ENCODE measurements at regions not wholly inside any gene's neighbourhood (a gene's known extent, or its start where the extent isn't known, plus 50 kb on each side); places are given as distances from the start of the nearest gene placed in this dataset.

- Histone ChIP-seq H3K4me3 (ENCODE audit: extremely low read depth, insufficient read depth, low read length, poor library complexity, severe bottlenecking) (no peak overlapping the region), H3K36me3 (ENCODE audit: control insufficient read depth, insufficient read depth, low read length) (no peaks in the 10 kb centered on the region), H3K9me3 (ENCODE audit: control insufficient read depth, low read length) (no peaks in the 10 kb centered on the region), H3K4me1 (ENCODE audit: control insufficient read depth, insufficient read depth, low read length, poor library complexity, severe bottlenecking) (no peaks in the 10 kb centered on the region), H3K27ac (ENCODE audit: low read depth, low read length, severe bottlenecking) (no peak overlapping the region)
- 81 to 87% methylated on average over 3 to 5 of the region's 6 CpGs for WGBS, 2 experiments (ENCODE audit: insufficient coverage in 2 of 2)
Measured at GRCh38 chr19:28983430-28983829, 229.5 kb downstream of the UQCRFS1 start.

DNA sequence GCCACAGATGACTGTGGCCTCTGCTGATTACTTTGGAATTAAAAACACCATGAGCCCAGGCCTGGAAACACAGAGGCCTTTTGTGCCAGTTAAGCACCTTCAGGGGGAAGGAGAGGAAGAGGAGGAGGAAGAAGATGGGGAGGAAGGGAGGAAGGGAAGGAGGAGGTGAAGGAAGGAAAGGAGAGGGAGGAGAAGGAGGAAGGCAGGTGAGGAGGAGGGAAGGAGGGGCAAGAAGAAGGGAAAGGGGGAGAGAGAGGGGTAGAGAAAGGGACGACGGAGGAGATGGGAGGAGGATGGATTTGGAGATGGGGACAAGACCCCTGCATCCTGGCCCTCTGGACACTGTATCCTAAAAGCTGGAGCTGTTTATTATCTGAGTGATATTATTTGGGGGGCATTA, 231.0 kb downstream of the UQCRFS1 start:
- 90 to 94% methylated on average over 2 of the region's 2 CpGs for WGBS, 2 experiments (ENCODE audit: insufficient coverage in 2 of 2)

DNA sequence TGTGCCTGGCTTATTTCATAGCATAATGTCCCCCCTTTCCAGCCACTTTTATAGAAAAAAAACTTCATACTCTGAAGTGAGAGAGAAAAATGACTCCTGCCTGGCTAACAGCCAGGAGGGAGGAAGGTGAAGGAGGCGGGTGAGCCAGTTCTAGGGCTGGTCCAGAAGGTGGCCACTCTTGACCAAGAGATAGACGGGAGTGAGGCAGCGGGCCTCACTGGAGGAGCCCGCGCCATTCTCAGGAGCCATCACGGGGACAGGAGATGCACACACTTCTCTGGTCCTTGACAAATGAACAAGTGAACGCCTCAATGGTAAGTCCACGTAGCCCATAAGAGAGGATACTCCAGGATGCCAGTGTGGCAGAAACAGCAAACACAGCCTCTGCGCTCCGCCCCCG, 231.4 kb downstream of the UQCRFS1 start:
- H3K4me3 ChIP-seq (ENCODE audit: extremely low read depth, insufficient read depth, low read length, poor library complexity, severe bottlenecking) = no peak overlapping the region
- no peaks in the 10 kb centered on the region for H3K4me1 ChIP-seq (ENCODE audit: control insufficient read depth, insufficient read depth, low read length, poor library complexity, severe bottlenecking)
- H3K9me3 ChIP-seq (ENCODE audit: control insufficient read depth, low read length) = no peaks in the 10 kb centered on the region
- no peak overlapping the region for H3K27ac ChIP-seq (ENCODE audit: low read depth, low read length, severe bottlenecking)
- WGBS, 2 experiments (ENCODE audit: insufficient coverage in 2 of 2) = 89 to 92% methylated on average over 11 of the region's 11 CpGs
- no peaks in the 10 kb centered on the region for H3K36me3 ChIP-seq (ENCODE audit: control insufficient read depth, insufficient read depth, low read length)

More for the DNA sequence above, 231.0 kb downstream of the UQCRFS1 start:
- Histone ChIP-seq H3K4me1 (ENCODE audit: control insufficient read depth, insufficient read depth, low read length, poor library complexity, severe bottlenecking) (no peaks in the 10 kb centered on the region), H3K36me3 (ENCODE audit: control insufficient read depth, insufficient read depth, low read length) (no peaks in the 10 kb centered on the region), H3K4me3 (ENCODE audit: extremely low read depth, insufficient read depth, low read length, poor library complexity, severe bottlenecking) (no peak overlapping the region), H3K9me3 (ENCODE audit: control insufficient read depth, low read length) (no peaks in the 10 kb centered on the region), H3K27ac (ENCODE audit: low read depth, low read length, severe bottlenecking) (no peak overlapping the region)

- Histone ChIP-seq H3K4me3 (ENCODE audit: extremely low read depth, insufficient read depth, low read length, poor library complexity, severe bottlenecking) (no peak overlapping the region), H3K4me1 (ENCODE audit: control insufficient read depth, insufficient read depth, low read length, poor library complexity, severe bottlenecking) (no peaks in the 10 kb centered on the region), H3K9me3 (ENCODE audit: control insufficient read depth, low read length) (no peaks in the 10 kb centered on the region), H3K27ac (ENCODE audit: low read depth, low read length, severe bottlenecking) (no peak overlapping the region), H3K36me3 (ENCODE audit: control insufficient read depth, insufficient read depth, low read length) (no peaks in the 10 kb centered on the region)
- WGBS, 2 experiments (ENCODE audit: insufficient coverage in 2 of 2) = 70 to 72% methylated on average over 4 of the region's 7 CpGs
Measured at GRCh38 chr19:28980236-28980868, 232.6 kb downstream of the UQCRFS1 start.

- 90% methylated on average over 3 of the region's 5 CpGs; no CpG with 5 or more reads in 1 of the 2 experiments for WGBS, 2 experiments (ENCODE audit: insufficient coverage in 2 of 2)
Measured at GRCh38 chr19:28977826-28978225, 235.1 kb downstream of the UQCRFS1 start.

DNA sequence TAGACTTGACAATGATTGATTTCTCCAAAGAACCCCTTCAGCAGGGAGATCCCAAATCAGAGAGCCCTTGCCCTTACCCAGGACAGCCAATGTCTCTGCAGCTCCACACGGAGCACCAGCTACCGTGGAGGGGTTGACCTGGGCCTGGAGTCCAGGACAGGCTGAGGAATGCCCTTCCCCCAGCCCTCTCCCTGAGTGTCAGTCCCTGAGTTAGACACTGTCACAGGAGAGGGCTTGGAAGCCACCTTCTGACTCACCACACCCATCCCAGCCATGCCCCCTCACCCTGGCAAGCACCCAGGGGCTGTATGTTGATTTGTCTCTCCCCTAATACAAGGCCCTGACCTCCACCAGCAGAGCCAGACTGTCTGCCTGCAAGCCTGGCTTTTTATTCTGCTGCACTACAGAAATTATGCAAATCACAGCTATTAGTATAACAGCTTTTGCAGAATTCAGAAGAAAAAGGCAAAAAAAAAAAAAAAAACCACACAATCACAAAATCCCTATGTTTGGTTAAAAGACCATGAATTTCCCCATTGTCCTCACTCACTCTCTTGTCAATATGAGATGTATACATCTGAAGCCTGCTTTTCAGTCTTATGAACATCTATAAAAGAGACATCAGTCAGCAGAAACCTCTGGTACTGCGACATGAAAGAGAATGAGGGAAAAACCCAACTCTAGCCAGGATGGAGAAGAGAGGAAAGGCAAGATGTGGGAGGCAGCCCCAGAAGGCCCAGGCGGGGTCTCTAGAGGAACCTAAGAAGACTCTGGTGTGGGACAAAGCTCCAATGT, 240.7 kb downstream of the UQCRFS1 start:
- H3K9me3 ChIP-seq (ENCODE audit: control insufficient read depth, low read length) = no peaks in the 10 kb centered on the region
- no peak overlapping the region for H3K27ac ChIP-seq (ENCODE audit: low read depth, low read length, severe bottlenecking)
- no peaks in the 10 kb centered on the region for H3K4me1 ChIP-seq (ENCODE audit: control insufficient read depth, insufficient read depth, low read length, poor library complexity, severe bottlenecking)
- no peak overlapping the region for H3K4me3 ChIP-seq (ENCODE audit: extremely low read depth, insufficient read depth, low read length, poor library complexity, severe bottlenecking)
- 85 to 92% methylated on average over 2 to 3 of the region's 4 CpGs for WGBS, 2 experiments (ENCODE audit: insufficient coverage in 2 of 2)
- H3K36me3 ChIP-seq (ENCODE audit: control insufficient read depth, insufficient read depth, low read length) = no peaks in the 10 kb centered on the region

More at GRCh38 chr19:28977826-28978225, 235.1 kb downstream of the UQCRFS1 start:
- Histone ChIP-seq H3K27ac (ENCODE audit: low read depth, low read length, severe bottlenecking) (no peak overlapping the region), H3K9me3 (ENCODE audit: control insufficient read depth, low read length) (no peaks in the 10 kb centered on the region), H3K4me1 (ENCODE audit: control insufficient read depth, insufficient read depth, low read length, poor library complexity, severe bottlenecking) (no peaks in the 10 kb centered on the region), H3K36me3 (ENCODE audit: control insufficient read depth, insufficient read depth, low read length) (no peaks in the 10 kb centered on the region), H3K4me3 (ENCODE audit: extremely low read depth, insufficient read depth, low read length, poor library complexity, severe bottlenecking) (no peak overlapping the region)

- no peaks in the 10 kb centered on the region for H3K9me3 ChIP-seq (ENCODE audit: control insufficient read depth, low read length)
- H3K4me3 ChIP-seq (ENCODE audit: extremely low read depth, insufficient read depth, low read length, poor library complexity, severe bottlenecking) = no peak overlapping the region
- no peaks in the 10 kb centered on the region for H3K36me3 ChIP-seq (ENCODE audit: control insufficient read depth, insufficient read depth, low read length)
- H3K4me1 ChIP-seq (ENCODE audit: control insufficient read depth, insufficient read depth, low read length, poor library complexity, severe bottlenecking) = no peaks in the 10 kb centered on the region
- 88 to 100% methylated on average over 1 of the region's 2 CpGs for WGBS, 2 experiments (ENCODE audit: insufficient coverage in 2 of 2)
- no peak overlapping the region for H3K27ac ChIP-seq (ENCODE audit: low read depth, low read length, severe bottlenecking)
Measured at GRCh38 chr19:28971513-28971912, 241.4 kb downstream of the UQCRFS1 start.

DNA sequence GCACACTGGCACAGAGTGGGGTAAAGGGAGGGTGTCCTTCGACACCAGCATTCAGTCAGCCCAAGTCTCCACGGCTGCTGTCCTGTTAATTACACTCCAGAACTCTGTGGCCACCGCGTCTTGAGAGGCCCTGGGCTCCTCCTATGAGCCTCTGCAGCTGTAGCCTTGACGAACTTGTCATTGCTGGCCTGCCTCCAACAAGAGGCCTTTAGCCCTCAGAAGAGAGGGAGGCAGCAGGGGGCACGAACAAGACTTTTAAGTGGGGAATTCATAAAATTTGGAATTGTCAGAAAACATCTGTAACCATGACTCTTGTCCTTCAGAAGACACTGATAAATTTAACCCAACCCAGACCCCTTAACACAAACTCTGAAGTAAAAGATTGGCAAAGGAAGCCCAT, 241.9 kb downstream of the UQCRFS1 start:
- no peaks in the 10 kb centered on the region for H3K4me1 ChIP-seq (ENCODE audit: control insufficient read depth, insufficient read depth, low read length, poor library complexity, severe bottlenecking)
- 76 to 88% methylated on average over 5 of the region's 6 CpGs for WGBS, 2 experiments (ENCODE audit: insufficient coverage in 2 of 2)

DNA sequence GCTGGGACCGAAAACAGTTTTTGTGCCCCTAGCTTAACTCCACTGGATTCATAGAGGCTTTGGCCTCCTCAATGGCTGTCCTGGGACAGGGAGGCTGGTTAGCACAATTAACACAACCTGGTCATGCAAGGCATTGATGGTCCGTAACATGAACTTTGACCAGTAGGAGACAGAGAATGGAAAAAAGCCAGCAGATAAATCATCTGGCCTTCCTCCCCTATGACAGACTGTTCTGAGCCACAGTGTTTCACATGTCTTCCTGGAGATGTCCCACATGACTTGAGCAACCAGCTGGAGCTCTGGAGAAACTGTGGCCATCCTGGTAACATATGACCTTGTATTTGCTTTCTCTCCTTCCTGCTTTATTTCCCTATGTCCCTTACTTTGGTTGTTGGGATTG, 244.2 kb downstream of the UQCRFS1 start:
- 92 to 100% methylated on average over 2 of the region's 2 CpGs for WGBS, 2 experiments (ENCODE audit: insufficient coverage in 2 of 2)
- Histone ChIP-seq H3K36me3 (ENCODE audit: control insufficient read depth, insufficient read depth, low read length) (no peaks in the 10 kb centered on the region), H3K4me1 (ENCODE audit: control insufficient read depth, insufficient read depth, low read length, poor library complexity, severe bottlenecking) (no peaks in the 10 kb centered on the region), H3K27ac (ENCODE audit: low read depth, low read length, severe bottlenecking) (no peak overlapping the region), H3K4me3 (ENCODE audit: extremely low read depth, insufficient read depth, low read length, poor library complexity, severe bottlenecking) (no peak overlapping the region), H3K9me3 (ENCODE audit: control insufficient read depth, low read length) (no peaks in the 10 kb centered on the region)

More for the DNA sequence above, 241.9 kb downstream of the UQCRFS1 start:
- no peak overlapping the region for H3K27ac ChIP-seq (ENCODE audit: low read depth, low read length, severe bottlenecking)
- no peaks in the 10 kb centered on the region for H3K36me3 ChIP-seq (ENCODE audit: control insufficient read depth, insufficient read depth, low read length)
- no peaks in the 10 kb centered on the region for H3K9me3 ChIP-seq (ENCODE audit: control insufficient read depth, low read length)
- no peak overlapping the region for H3K4me3 ChIP-seq (ENCODE audit: extremely low read depth, insufficient read depth, low read length, poor library complexity, severe bottlenecking)

DNA sequence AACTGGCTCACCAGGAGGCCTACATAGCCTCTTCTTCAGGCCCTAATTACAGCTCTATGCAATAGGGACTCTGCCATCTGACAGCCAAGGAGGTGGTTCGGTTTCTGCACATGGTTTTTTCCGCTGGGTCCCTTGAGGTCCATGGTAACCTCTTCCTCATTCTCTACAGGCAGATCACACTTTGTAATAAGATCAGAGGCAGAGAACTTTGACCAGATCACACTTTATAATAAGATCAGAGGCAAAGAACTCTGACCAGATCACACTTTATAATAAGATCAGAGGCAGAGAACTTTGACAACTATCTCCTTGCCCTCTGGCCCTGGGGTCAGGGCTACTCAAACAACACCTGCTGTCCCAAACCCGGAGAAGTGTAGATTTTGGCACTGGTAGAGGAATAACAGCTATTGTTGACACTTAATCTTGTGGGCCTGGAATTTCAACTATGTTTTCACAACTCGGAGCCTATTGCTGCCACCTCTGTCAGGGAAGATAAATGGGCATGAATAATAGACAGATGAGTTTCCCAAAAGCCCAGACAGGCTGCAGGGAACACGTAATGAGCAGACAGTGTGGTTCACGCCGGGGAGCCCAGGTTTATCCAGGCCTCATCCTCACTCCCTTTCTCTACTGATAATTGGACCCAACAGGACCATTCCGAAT, 246.1 kb downstream of the UQCRFS1 start:
- Histone ChIP-seq H3K36me3 (ENCODE audit: control insufficient read depth, insufficient read depth, low read length) (no peaks in the 10 kb centered on the region), H3K27ac (ENCODE audit: low read depth, low read length, severe bottlenecking) (no peak overlapping the region), H3K4me3 (ENCODE audit: extremely low read depth, insufficient read depth, low read length, poor library complexity, severe bottlenecking) (no peak overlapping the region), H3K4me1 (ENCODE audit: control insufficient read depth, insufficient read depth, low read length, poor library complexity, severe bottlenecking) (no peaks in the 10 kb centered on the region), H3K9me3 (ENCODE audit: control insufficient read depth, low read length) (no peaks in the 10 kb centered on the region)
- 88 to 90% methylated on average over 5 to 6 of the region's 8 CpGs for WGBS, 2 experiments (ENCODE audit: insufficient coverage in 2 of 2)

Measured in mesodermal cell (in vitro differentiated cells).